ENCODE measurements at regions not wholly inside any gene's neighbourhood (a gene's known extent, or its start where the extent isn't known, plus 50 kb on each side); places are given as distances from the start of the nearest gene placed in this dataset.

- no peak overlapping the region for H3K9ac ChIP-seq (ENCODE audit: insufficient read depth in 1 of 2, low read length in 2 of 2)
- peaks cover 0 to 4% (median 0%) of the 10 kb centered on the region in 5 donors for H3K4me1 ChIP-seq (ENCODE audit: control insufficient read depth in 5 of 5, insufficient read depth in 5 of 5, low read length in 5 of 5)
- no peaks in the 10 kb centered on the region for H3K36me3 ChIP-seq (ENCODE audit: control insufficient read depth in 4 of 4, insufficient read depth in 4 of 4, low read length in 4 of 4)
- no peak overlapping the region for H3K4me3 ChIP-seq
- 57 to 60% methylated on average over 4 of the region's 4 CpGs for WGBS, 2 donors
- DNase-seq = no peak
- TF ChIP-seq CTCF (IDR thresholded peaks at IDR 0.05; ENCODE audit: control extremely low read depth, extremely low read depth) = no peak
- H3K27ac ChIP-seq (ENCODE audit: low read depth in 1 of 2, low read length in 1 of 2) = no peak overlapping the region
- peaks cover 0 to 5% (median 0%) of the 10 kb centered on the region in 3 donors for H3K27me3 ChIP-seq (ENCODE audit: control insufficient read depth in 3 of 3, insufficient read depth in 3 of 3, low read length in 2 of 3)
- no peak for ATAC-seq (ENCODE audit: insufficient read depth, low FRiP score)
- H3K9me3 ChIP-seq (ENCODE audit: control insufficient read depth in 4 of 4, insufficient read depth in 3 of 4, low read length in 3 of 4) = no peaks in the 10 kb centered on the region
Observed at GRCh38 chr17:33804401-33804800, 450.7 kb upstream of the CCL2 start.

GRCh38 chr17:33806631-33807030, 448.5 kb upstream of the CCL2 start:
- no peak overlapping the region for H3K9ac ChIP-seq (ENCODE audit: insufficient read depth in 1 of 2, low read length in 2 of 2)

GRCh38 chr17:33809748-33810147, 445.3 kb upstream of the CCL2 start:
- no peak overlapping the region for H3K27ac ChIP-seq (ENCODE audit: low read depth in 1 of 2, low read length in 1 of 2)
- H3K9ac ChIP-seq (ENCODE audit: insufficient read depth in 1 of 2, low read length in 2 of 2) = no peak overlapping the region
- no peak for ATAC-seq (ENCODE audit: insufficient read depth, low FRiP score)
- H3K4me1 ChIP-seq (ENCODE audit: control insufficient read depth in 5 of 5, insufficient read depth in 5 of 5, low read length in 5 of 5) = no peaks in the 10 kb centered on the region
- no peak for DNase-seq
- H3K27me3 ChIP-seq (ENCODE audit: control insufficient read depth in 3 of 3, insufficient read depth in 3 of 3, low read length in 2 of 3) = peaks cover 0 to 4% (median 3%) of the 10 kb centered on the region in 3 donors
- H3K9me3 ChIP-seq (ENCODE audit: control insufficient read depth in 4 of 4, insufficient read depth in 3 of 4, low read length in 3 of 4) = peaks cover 0 to 2% (median 0%) of the 10 kb centered on the region in 4 donors
- no peak overlapping the region for H3K4me3 ChIP-seq
- H3K36me3 ChIP-seq (ENCODE audit: control insufficient read depth in 4 of 4, insufficient read depth in 4 of 4, low read length in 4 of 4) = no peaks in the 10 kb centered on the region
- no peak for TF ChIP-seq CTCF (IDR thresholded peaks at IDR 0.05; ENCODE audit: control extremely low read depth, extremely low read depth)

More at GRCh38 chr17:33806631-33807030, 448.5 kb upstream of the CCL2 start:
- Histone ChIP-seq H3K36me3 (ENCODE audit: control insufficient read depth in 4 of 4, insufficient read depth in 4 of 4, low read length in 4 of 4) (no peaks in the 10 kb centered on the region), H3K27ac (ENCODE audit: low read depth in 1 of 2, low read length in 1 of 2) (no peak overlapping the region), H3K27me3 (ENCODE audit: control insufficient read depth in 3 of 3, insufficient read depth in 3 of 3, low read length in 2 of 3) (peaks cover 0 to 4% (median 0%) of the 10 kb centered on the region in 3 donors), H3K9me3 (ENCODE audit: control insufficient read depth in 4 of 4, insufficient read depth in 3 of 4, low read length in 3 of 4) (no peaks in the 10 kb centered on the region), H3K4me1 (ENCODE audit: control insufficient read depth in 5 of 5, insufficient read depth in 5 of 5, low read length in 5 of 5) (peaks cover 0 to 4% (median 0%) of the 10 kb centered on the region in 5 donors), H3K4me3 (no peak overlapping the region)
- DNase-seq = no peak
- no peak for ATAC-seq (ENCODE audit: insufficient read depth, low FRiP score)
- TF ChIP-seq CTCF (IDR thresholded peaks at IDR 0.05; ENCODE audit: control extremely low read depth, extremely low read depth) = no peak

All from lung (tissue), 11 donors.